Tibial artery (tissue), 4 donors: ENCODE measurements at regions not wholly inside any gene's neighbourhood (a gene's known extent, or its start where the extent isn't known, plus 50 kb on each side); places are given as distances from the start of the nearest gene placed in this dataset.

Experiments used
- DNase-seq, 2 donors: peaks; one replicate each; pipeline ENCODE4 v3.0.0-alpha.2; 2019
- H3K27ac ChIP-seq, 2 donors: fragments of 200-600 bp; sonication (generic) in 1 of 2; 1 replicate in 1 of 2; 2 replicates in 1 of 2; pipeline ENCODE4 v1.5.1; 2018 to 2019; ENCODE audit warnings: mild to moderate bottlenecking in 1 of 2
- H3K27me3 ChIP-seq, 2 donors: fragments of 200-600 bp; sonication (generic) in 1 of 2; one replicate each; pipeline versions ENCODE4 v1.5.1 to v1.6.0; 2016 to 2019
- H3K36me3 ChIP-seq, 3 donors: fragments of 200-600 bp; sonication (generic) in 2 of 3; one replicate each; pipeline ENCODE4 v1.5.1; 2016 to 2019; ENCODE audit warnings: mild to moderate bottlenecking in 2 of 3
- H3K4me1 ChIP-seq, 4 donors: fragments of 200-600 bp; sonication (generic) in 2 of 4; 1 replicate in 3 of 4; 2 replicates in 1 of 4; pipeline ENCODE4 v1.5.1; 2016 to 2019
- H3K4me3 ChIP-seq, 2 donors: fragments of 200-600 bp; sonication (generic) in 1 of 2; 1 replicate in 1 of 2; 2 replicates in 1 of 2; pipeline ENCODE4 v1.5.1; 2018 to 2019; ENCODE audit warnings: mild to moderate bottlenecking in 2 of 2
- H3K9me3 ChIP-seq, 3 donors: fragments of 200-600 bp; sonication (generic) in 1 of 3; one replicate each; pipeline ENCODE4 v1.5.1; 2016 to 2019
- intact Hi-C: fragments of 100-400 bp; cut with DNase I; formaldehyde crosslinking; loops from one replicate; pipeline ENCODE4 v1.15.0; 2023; ENCODE audit warnings: low total_unique reads
- TF ChIP-seq, protein P1 (sequence below), 2 experiments: fragments of 200-600 bp in 1 of 2; fragments of 450-650 bp in 1 of 2; IDR thresholded peaks; one replicate each; pipeline ENCODE4 v1.5.1; 2017 to 2019; ENCODE audit warnings: antibody characterized with exemption in 2 of 2, mild to moderate bottlenecking in 1 of 2, moderate library complexity in 1 of 2

DNA sequence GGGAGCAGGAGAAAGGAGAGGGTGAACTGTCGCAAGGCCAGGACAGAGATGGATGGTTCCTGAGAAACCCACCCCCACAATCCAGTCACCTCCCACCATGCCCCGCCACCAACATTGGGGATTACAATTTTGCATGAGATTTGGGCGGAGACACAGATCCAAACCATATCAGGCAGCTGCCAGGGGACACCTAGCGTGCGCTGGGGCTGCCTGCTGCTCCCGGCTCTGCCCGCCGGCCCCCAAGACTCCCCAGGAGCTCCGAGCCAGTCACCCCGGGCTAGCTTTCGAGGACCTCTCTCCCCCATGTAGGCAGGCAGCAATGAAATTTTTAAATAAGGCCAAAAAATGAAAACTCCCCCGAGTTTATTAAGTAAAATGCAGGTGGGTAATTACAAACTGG is 111.7 kb downstream of the UNCX start:
- no peaks in the 10 kb centered on the region for H3K9me3 ChIP-seq
- peaks cover 0 to 69% of the 10 kb centered on the region in 2 donors for H3K27me3 ChIP-seq

DNA sequence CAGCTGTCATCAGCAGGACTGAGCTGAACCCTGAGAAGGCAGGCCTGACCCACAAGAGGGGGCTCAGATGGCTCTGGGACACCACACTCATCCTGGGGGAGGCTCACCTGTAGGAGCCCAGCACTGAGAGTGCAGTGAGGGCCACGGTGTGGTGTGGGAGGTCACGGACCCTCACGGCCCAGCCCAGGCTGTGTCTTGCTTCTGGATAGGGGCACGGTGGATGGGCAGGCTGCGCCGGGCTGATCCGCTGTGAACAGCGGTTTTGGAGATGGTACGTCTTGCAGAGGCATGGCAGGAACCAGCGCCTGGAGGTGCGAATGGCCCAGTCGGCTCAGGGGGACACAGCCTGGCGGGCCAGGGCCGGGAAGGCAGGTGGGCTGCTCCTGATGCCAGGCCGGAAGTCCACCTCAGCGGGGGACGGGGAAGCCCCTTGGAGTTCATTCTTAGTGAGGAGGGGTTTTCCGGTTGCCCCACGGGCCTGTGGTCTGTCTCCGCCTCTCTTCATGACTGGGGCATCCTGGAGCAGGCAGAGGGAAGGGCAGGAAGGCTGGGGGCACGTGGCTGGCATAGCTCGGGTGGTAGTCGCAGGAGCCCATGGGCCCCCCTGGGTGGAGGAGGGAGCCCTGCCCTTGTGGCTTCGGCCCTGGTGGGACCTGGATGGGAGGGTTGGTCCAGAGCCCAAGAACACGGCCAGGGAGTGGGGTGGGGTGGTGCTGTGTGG is 112.5 kb downstream of the UNCX start:
- Histone ChIP-seq H3K27me3 (peaks cover 0 to 67% of the 10 kb centered on the region in 2 donors), H3K4me3 (no peak overlapping the region), H3K27ac (no peak overlapping the region), H3K36me3 (no peaks in the 10 kb centered on the region), H3K4me1 (no peaks in the 10 kb centered on the region), H3K9me3 (no peaks in the 10 kb centered on the region)
- no peak for DNase-seq
- TF ChIP-seq, protein P1, sequence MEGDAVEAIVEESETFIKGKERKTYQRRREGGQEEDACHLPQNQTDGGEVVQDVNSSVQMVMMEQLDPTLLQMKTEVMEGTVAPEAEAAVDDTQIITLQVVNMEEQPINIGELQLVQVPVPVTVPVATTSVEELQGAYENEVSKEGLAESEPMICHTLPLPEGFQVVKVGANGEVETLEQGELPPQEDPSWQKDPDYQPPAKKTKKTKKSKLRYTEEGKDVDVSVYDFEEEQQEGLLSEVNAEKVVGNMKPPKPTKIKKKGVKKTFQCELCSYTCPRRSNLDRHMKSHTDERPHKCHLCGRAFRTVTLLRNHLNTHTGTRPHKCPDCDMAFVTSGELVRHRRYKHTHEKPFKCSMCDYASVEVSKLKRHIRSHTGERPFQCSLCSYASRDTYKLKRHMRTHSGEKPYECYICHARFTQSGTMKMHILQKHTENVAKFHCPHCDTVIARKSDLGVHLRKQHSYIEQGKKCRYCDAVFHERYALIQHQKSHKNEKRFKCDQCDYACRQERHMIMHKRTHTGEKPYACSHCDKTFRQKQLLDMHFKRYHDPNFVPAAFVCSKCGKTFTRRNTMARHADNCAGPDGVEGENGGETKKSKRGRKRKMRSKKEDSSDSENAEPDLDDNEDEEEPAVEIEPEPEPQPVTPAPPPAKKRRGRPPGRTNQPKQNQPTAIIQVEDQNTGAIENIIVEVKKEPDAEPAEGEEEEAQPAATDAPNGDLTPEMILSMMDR (IDR thresholded peaks at IDR 0.05), result no peak
- intact Hi-C loops, result no loop called here

More for the DNA sequence above, 111.7 kb downstream of the UNCX start:
- TF ChIP-seq, protein P1 (IDR thresholded peaks at IDR 0.05), result no peak
- Histone ChIP-seq H3K4me1 (no peaks in the 10 kb centered on the region), H3K4me3 (no peak overlapping the region), H3K27ac (no peak overlapping the region), H3K36me3 (no peaks in the 10 kb centered on the region)
- intact Hi-C loops, result no loop called here
- no peak for DNase-seq

DNA sequence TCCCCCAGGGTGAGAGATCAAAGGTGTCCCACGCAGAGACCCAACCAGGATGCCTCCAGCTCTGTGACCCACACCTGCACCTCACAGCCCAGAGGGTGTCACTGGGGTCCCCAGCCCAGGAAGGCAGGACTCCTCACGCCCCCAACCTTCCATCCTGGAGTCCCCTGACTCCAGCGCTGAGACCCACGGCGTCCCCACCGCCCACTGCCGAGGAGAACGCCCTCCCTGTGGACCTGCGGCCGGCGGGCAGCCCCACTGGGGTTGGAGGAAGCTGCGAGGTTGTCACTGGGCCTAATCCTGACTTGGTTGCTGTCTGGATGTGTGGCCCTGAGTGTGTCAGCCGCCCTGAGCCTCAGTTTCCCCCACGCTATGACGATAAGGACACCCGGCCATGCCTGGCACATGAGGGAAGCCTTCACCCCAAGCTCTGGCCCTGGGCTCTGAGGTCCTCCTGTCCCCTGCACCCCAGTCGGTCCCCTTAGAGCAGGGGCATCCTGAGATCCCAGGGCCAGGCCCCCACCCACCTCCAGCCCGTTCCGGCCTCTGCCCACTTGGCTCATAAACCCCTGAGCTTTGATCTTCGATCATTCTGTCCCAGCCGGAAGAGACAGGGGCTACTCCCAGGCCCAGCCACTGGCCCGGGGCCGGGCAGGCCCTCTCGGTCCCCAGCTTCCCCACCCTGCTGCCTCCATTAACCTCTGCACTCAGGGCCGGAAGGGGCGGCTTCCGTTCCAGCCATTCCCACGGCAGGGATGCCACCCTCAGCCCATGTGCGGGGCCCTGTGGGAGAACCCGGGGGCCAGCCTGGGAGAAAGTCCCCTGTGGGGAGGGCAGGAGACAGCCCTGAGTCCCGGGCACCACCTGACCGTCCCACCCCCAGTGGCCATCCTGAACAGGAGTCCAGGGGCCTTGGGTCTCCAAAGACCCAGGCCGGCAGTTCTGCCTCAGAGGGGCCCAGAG is 113.2 kb downstream of the MICALL2 start:
- Histone ChIP-seq H3K9me3 (no peaks in the 10 kb centered on the region), H3K27me3 (peaks cover 0 to 60% of the 10 kb centered on the region in 2 donors), H3K4me3 (no peak overlapping the region), H3K36me3 (no peaks in the 10 kb centered on the region), H3K4me1 (no peaks in the 10 kb centered on the region), H3K27ac (no peak overlapping the region)
- intact Hi-C loops, result no loop called here
- TF ChIP-seq, protein P1 (IDR thresholded peaks at IDR 0.05), result no peak
- DNase-seq, result no peak

DNA sequence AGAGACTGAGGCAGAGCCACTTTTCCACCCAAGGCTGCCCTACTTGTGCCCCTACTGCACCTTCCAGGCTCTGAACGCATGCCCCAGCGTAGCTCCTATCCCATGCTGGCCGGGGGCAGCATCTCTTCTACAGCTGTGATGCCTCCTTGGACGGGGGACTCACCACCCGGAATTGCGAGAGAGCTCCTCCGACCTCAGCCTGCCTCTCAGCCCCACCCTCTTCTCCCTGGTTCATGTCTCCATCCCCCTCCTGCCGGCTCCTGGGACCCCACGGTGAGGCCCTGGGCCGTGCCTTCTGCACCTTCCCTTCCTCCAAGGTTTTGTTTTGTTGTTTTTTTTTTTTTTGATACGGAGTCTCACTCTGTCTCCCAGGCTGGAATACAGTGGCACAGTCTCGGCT is 112.4 kb downstream of the MICALL2 start:
- Histone ChIP-seq H3K4me3 (no peak overlapping the region), H3K27ac (no peak overlapping the region), H3K9me3 (no peaks in the 10 kb centered on the region), H3K4me1 (no peaks in the 10 kb centered on the region), H3K36me3 (no peaks in the 10 kb centered on the region), H3K27me3 (peaks cover 0 to 59% of the 10 kb centered on the region in 2 donors)
- intact Hi-C loops, result no loop called here
- TF ChIP-seq, protein P1 (IDR thresholded peaks at IDR 0.05), result no peak
- DNase-seq, result no peak

DNA sequence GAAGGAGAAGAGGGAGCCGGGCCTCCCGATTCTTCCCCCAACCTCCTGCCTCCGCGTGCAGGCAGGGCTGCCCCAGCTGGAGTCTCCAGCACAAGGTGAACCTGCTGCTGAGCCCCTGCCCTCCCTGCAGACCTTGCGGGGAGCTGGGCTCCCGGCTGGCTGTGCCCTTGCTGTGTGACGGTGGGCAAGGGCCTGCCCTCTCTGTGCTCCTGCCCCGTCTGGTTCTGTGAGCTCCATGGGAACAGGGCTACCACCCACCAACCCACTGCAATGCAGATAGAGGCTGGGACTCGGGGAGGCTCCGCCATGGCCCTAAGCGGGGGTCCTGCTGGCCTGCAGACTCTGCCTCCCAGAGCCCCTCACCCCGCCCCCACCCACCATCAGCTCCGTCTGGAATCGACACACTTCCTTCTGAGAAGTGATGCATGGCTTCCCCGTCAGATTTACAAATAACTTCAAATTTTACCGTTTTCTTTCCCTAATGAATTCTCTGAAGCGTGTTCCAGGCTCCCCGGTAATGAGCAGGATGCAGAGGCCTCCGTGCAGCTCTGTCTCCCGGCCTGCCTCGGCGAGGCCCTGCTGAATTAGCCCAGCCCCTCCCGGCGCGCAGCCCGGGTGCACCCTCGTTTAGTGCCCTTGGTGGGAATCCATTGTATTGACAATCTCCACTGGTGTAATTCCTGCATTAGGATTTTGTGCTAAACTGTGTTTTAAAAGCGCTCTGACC is 111.0 kb downstream of the MICALL2 start:
- H3K9me3 ChIP-seq, result no peaks in the 10 kb centered on the region
- no peak overlapping the region for H3K27ac ChIP-seq
- TF ChIP-seq, protein P1 (IDR thresholded peaks at IDR 0.05), result no peak
- peaks cover 0 to 71% of the 10 kb centered on the region in 2 donors for H3K27me3 ChIP-seq
- H3K4me3 ChIP-seq, result no peak overlapping the region
- no peaks in the 10 kb centered on the region for H3K4me1 ChIP-seq
- DNase-seq, result no peak
- intact Hi-C loops, result no loop called here
- no peaks in the 10 kb centered on the region for H3K36me3 ChIP-seq
